C4-2B (cell line): ENCODE measurements at regions not wholly inside any gene's neighbourhood (a gene's known extent, or its start where the extent isn't known, plus 50 kb on each side); places are given as distances from the start of the nearest gene placed in this dataset.

Experiments
- ZFX ChIP-seq: fragments of 450-650 bp; IDR thresholded peaks from 2 replicates; pipeline ENCODE4 v1.6.1; 2017
- TF ChIP-seq, protein P1 (sequence below): fragments of 450-650 bp; conservative IDR thresholded peaks from 2 replicates; pipeline ENCODE4 v1.5.1; 2017; ENCODE audit warnings: mild to moderate bottlenecking

DNA sequence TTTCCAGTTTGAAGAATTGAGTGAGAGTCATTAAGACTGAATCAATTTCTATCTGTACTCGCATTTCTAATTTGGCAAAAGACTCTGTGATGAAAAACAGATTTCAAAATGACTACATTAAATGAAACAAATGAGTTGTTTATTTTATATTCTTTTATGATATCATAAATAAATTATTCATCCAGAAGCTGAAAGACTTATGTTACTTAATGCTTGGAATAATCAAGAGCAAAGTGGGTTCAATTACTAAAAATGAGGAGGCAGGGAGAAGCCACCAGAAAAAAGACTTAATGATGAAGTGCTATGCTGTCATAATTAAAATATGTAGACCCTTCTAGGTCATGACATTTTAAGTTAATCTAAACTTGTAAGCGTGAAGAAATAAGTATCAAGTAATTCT, 130.6 kb upstream of the FERMT1 start:
- TF ChIP-seq, protein P1, sequence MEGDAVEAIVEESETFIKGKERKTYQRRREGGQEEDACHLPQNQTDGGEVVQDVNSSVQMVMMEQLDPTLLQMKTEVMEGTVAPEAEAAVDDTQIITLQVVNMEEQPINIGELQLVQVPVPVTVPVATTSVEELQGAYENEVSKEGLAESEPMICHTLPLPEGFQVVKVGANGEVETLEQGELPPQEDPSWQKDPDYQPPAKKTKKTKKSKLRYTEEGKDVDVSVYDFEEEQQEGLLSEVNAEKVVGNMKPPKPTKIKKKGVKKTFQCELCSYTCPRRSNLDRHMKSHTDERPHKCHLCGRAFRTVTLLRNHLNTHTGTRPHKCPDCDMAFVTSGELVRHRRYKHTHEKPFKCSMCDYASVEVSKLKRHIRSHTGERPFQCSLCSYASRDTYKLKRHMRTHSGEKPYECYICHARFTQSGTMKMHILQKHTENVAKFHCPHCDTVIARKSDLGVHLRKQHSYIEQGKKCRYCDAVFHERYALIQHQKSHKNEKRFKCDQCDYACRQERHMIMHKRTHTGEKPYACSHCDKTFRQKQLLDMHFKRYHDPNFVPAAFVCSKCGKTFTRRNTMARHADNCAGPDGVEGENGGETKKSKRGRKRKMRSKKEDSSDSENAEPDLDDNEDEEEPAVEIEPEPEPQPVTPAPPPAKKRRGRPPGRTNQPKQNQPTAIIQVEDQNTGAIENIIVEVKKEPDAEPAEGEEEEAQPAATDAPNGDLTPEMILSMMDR = no peak
- no peak for TF ChIP-seq ZFX
